ENCODE measurements at regions not wholly inside any gene's neighbourhood (a gene's known extent, or its start where the extent isn't known, plus 50 kb on each side); places are given as distances from the start of the nearest gene placed in this dataset.

DNA sequence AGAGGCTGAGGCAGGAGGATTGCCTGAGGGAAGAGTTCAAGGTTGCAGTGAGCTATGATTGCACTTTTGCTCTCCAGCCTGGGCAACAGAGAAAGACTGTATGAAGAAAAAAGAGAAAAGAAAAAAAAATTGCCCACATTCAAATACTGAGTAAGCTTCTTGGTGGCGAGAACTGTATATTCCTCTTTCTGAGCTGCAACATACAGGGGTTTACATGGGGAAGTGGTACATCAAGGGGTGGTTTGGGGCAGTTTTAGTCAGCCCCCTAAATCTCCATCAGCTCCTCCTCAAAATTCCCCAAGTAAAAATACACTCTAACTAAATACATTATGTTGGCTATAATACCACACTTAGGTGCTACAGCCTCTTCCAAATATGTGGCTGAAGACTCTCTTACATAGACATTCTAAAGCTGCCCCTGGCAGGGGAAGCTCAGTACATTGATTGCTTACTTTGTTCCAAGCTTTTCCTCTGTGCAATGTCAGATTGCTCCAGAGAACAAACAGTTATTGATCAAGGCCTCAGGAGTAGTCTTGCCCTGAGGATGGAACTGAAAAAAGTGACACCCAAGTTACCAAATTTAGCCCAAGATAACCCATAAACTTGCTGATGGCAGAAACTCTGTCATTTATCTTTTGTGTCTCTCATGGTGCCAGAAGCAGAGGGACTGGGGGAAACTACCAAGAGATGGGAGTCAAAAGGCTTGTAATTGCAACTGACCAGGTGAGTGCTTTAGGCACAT, 107.4 kb upstream of the RIPOR2 start:
- TF ChIP-seq, protein P1, sequence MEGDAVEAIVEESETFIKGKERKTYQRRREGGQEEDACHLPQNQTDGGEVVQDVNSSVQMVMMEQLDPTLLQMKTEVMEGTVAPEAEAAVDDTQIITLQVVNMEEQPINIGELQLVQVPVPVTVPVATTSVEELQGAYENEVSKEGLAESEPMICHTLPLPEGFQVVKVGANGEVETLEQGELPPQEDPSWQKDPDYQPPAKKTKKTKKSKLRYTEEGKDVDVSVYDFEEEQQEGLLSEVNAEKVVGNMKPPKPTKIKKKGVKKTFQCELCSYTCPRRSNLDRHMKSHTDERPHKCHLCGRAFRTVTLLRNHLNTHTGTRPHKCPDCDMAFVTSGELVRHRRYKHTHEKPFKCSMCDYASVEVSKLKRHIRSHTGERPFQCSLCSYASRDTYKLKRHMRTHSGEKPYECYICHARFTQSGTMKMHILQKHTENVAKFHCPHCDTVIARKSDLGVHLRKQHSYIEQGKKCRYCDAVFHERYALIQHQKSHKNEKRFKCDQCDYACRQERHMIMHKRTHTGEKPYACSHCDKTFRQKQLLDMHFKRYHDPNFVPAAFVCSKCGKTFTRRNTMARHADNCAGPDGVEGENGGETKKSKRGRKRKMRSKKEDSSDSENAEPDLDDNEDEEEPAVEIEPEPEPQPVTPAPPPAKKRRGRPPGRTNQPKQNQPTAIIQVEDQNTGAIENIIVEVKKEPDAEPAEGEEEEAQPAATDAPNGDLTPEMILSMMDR (IDR thresholded peaks at IDR 0.05) = no peak
- TF ChIP-seq POLR2A (IDR thresholded peaks at IDR 0.05) = no peak
